HG02678 (cell line): ENCODE measurements at regions not wholly inside any gene's neighbourhood (a gene's known extent, or its start where the extent isn't known, plus 50 kb on each side); places are given as distances from the start of the nearest gene placed in this dataset.

Experiments
- ATAC-seq: cut with Tn5 transposase; IDR thresholded peaks from one replicate; pipeline ENCODE4 v1.9.1; 2021; ENCODE audit warnings: mild to moderate bottlenecking, moderate library complexity; ENCODE audit not compliant: unreplicated experiment

- peak; percentile 98 for ATAC-seq
These were observed 229.7 kb upstream of the TBL1XR1 start for GRCh38 chr3:177426878-177427495.

GRCh38 chr3:177427540-177427939 is 230.3 kb upstream of the TBL1XR1 start:
- ATAC-seq, result no peak

DNA sequence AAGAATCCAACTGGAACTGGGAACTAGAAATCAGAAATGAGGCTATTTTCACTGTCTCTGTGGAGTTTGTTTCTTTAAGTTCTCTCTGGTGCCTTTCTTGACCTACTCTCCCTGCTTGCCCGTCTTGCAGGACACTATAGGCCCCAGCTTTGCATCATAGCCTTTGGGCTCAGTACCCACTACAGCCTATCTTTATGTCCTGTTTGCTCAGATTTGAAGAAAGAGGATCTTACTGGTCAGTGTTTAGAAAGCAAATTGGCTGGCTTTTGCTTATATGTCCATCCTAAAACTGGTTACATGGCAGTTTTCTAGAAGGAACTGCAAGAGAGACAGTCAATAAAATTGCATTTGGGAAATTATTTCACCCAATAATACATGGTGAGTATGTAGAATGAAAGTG is 231.8 kb upstream of the TBL1XR1 start:
- no peak for ATAC-seq

GRCh38 chr3:177429771-177430170 is 232.5 kb upstream of the TBL1XR1 start:
- no peak for ATAC-seq

GRCh38 chr3:177430653-177431052 is 233.4 kb upstream of the TBL1XR1 start:
- no peak for ATAC-seq

GRCh38 chr3:177431525-177432176 is 234.4 kb upstream of the TBL1XR1 start:
- no peak for ATAC-seq

- ATAC-seq, result no peak
These were observed 238.0 kb upstream of the TBL1XR1 start for GRCh38 chr3:177435301-177435700.

DNA sequence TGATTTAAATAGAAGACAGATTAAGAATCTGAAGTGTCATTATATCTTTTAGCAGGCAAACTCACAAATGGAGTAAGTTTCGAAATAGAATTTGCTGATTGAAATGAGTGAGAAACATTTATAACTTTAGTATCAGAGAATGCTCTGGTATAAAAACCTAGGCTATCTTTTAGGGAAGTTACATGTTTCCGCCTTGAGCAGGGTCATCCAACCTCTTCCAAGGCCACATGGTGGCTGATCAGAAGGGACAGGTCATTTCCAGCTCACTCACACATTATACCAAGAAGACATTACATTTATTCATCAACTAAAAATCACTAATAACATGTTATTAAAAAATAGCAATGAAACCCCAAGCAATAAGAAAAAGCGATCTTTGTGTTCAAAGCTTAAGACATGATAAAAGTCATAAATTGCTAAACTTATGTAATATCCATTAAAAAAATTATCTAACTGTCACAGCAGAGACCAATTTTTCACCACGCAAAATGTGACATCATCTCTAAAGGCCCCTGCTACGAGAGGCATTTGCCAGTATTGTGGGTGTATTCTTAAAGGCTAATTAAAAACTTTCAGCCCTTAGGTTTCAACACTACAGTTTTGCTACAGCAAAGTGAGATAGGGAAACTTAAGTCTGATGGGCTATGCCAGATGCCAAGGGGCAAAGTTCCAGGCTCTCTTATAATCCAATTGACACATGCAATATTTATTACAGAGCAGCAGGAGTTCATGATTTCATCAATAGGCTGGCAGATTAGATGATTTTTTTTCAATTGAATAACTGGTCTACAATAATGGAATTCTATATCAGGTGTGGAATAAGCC is 240.4 kb upstream of the TBL1XR1 start:
- ATAC-seq, result no peak

DNA sequence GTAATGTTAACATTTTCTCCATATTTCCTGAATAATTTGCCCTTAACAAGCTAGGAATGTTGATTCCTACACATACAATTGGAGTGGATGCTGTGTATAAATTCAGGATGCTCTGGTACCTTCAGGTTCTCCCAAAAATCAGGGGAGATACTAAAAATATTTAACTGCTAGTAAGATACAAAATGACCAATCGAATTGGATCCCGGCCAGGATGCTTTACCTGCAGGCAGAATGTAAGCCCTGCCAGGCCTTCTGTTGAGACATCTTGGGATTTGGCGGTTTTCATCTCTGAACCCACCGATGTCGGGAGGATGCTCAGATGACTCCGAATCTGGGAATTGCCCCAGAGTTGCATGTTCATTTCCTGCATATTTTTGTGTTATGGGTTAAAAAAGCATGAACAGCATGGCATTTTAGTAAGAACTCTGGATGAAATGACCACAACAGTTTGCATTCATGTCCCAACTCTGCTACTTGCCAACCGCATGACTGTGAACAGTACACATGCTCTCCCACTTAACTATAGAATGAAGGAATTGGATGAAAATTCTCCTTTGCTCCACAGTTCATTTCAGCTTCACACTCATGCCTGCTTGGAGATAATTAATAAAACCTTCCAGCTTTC is 241.4 kb upstream of the TBL1XR1 start:
- ATAC-seq, result no peak

- no peak for ATAC-seq
These were observed 242.5 kb upstream of the TBL1XR1 start for GRCh38 chr3:177439694-177440269.

DNA sequence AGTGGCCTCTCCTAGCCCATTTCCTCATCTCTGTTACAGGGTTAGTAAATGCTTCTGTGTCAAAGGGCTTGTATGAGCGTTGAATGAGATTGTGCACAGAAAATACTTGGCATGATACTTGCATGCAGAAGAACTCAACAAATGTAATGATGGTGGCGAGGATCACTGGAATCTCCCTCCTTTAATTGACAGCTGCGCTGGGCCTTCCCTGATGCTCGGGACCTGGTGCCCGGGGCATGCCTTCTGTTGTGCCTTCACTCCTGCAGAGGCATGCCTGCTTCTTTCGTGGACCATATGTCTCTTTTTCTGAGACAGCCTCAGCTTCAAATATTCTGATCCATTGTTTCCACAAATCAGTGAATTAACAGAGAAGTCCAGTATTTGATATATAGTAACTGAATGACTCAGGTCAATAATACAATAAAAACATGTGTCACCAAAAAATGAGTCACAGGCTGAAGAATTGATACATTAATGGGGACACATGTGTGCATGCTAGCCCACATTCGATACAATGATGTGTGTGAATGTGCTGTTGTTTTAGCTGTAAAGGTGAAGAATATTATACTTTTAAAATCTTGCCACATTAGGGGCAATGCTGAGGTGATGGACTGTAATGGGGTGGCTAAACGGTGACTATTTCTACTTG is 243.3 kb upstream of the TBL1XR1 start:
- no peak for ATAC-seq

- ATAC-seq, result no peak
These were observed 244.1 kb upstream of the TBL1XR1 start for GRCh38 chr3:177441276-177441812.

- peak; percentile 97 for ATAC-seq
These were observed 244.7 kb upstream of the TBL1XR1 start for GRCh38 chr3:177441813-177442646.

GRCh38 chr3:177443469-177443868 is 246.2 kb upstream of the TBL1XR1 start:
- no peak for ATAC-seq

- ATAC-seq, result no peak
These were observed 247.4 kb upstream of the TBL1XR1 start for GRCh38 chr3:177444696-177445095.

GRCh38 chr3:177445549-177445948 is 248.3 kb upstream of the TBL1XR1 start:
- ATAC-seq, result no peak

DNA sequence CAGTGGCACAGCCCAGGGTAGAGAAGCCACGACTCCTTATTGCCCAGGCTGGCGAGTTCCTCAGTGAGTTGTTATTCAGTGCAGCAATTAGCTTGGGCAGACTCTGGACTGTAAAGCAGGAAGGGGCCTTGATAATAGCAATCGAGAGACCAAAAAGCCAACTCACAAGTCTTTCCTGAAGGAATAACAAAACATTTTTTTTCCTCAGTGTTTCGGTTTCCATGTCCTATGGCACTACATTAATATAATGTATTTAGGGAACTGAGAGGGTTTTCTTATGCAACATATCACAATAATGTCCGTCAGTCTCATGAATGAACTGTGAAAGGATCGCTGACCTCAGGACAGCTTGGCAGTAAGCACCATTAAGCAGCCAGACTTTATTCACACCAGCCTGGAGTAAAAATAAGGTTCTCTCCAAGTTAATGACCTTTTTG is 248.9 kb upstream of the TBL1XR1 start:
- ATAC-seq, result no peak

DNA sequence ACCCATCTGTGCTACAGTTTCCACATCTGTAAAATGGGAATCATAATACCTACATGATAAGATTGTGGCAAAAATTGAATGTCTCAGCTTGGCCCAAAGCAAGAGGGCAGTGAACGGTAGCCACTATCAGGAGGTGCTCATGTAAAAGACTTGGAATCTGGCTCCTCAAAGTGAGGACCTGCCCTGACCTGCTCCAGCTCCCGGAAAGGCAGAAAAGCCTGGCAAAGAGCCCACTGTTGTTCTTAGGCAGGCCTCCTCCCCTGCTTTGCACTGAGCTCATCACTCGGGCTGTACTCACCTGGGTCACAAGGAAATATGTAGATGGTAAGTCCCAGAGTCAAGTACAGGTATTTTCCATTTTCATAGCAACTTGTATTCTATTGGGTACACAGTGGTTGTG is 250.7 kb upstream of the TBL1XR1 start:
- ATAC-seq, result no peak

DNA sequence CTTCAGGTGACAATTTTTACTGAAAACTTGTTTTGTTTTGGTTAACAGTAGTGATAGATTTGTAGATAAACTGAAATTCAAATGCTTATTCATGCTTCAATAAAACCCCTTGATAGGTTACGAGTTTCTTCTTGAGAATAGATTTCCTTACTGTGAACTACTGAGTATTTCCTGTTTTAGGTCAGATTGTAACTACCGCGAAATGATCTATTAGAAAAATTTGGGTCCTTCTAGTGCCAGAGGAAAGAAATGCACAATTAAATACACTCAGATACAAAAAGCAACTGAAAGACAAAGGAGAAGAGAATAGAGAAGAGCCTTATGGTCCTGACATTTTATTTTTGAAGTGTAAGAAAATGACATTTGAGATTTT is 251.7 kb upstream of the TBL1XR1 start:
- ATAC-seq, result peak; percentile 12
